Right lobe of liver (tissue), 4 donors: ENCODE measurements at regions not wholly inside any gene's neighbourhood (a gene's known extent, or its start where the extent isn't known, plus 50 kb on each side); places are given as distances from the start of the nearest gene placed in this dataset.

ENCODE experiments used
- CTCF ChIP-seq, 4 donors: fragments of 200-600 bp in 3 of 4; fragments of 450-650 bp in 1 of 4; IDR thresholded peaks; one replicate each; pipeline versions ENCODE4 v1.5.1 to v1.8.0; 2016 to 2022; ENCODE audit warnings: antibody characterized with exemption in 4 of 4, mild to moderate bottlenecking in 2 of 4
- POLR2A ChIP-seq: fragments of 450-650 bp; IDR thresholded peaks from one replicate; pipeline ENCODE4 v1.6.1; 2017; ENCODE audit warnings: antibody characterized with exemption, mild to moderate bottlenecking
- donor health status: DM: no; HTN: no; CAD: no.
- donor health status: DM: no; HTN: no; CAD: no.
- donor health status: DM: no; HTN: yes; CAD: no.

GRCh38 chr6:17218749-17219093 is 62.4 kb upstream of the RBM24 start:
- TF ChIP-seq CTCF (IDR thresholded peaks at IDR 0.05) (no peak), POLR2A (no peak)
